SK-N-SH (cell line): ENCODE measurements at regions not wholly inside any gene's neighbourhood (a gene's known extent, or its start where the extent isn't known, plus 50 kb on each side); places are given as distances from the start of the nearest gene placed in this dataset.

Source experiments
- CHD2 ChIP-seq: fragments of 150-350 bp; IDR thresholded peaks from 2 replicates; pipeline ENCODE4 v1.6.1; 2018; ENCODE audit warnings: low read length; ENCODE audit not compliant: partially characterized antibody
- EP300 ChIP-seq, 2 experiments: IDR thresholded peaks; 2 replicates each; pipeline versions ENCODE4 v1.4.0 to v1.6.1; 2012; ENCODE audit warnings: borderline replicate concordance in 1 of 2, low read depth in 1 of 2, low read length in 1 of 2
- EZH2phosphoT487 ChIP-seq: fragments of 200-600 bp; sonication (generic); IDR thresholded peaks from 2 replicates; pipeline ENCODE4 v1.6.1; 2017; ENCODE audit warnings: low read depth, mixed run types, mild to moderate bottlenecking, antibody characterized with exemption, moderate library complexity, borderline replicate concordance
- JUND ChIP-seq: IDR thresholded peaks from 2 replicates; pipeline ENCODE4 v1.4.0; 2012
- MXI1 ChIP-seq: IDR thresholded peaks from 2 replicates; pipeline ENCODE4 v1.6.1; 2012; ENCODE audit warnings: mild to moderate bottlenecking, low read depth, low read length, improper control_type of control experiment
- SMC3 ChIP-seq: IDR thresholded peaks from 2 replicates; pipeline ENCODE4 v1.6.1; 2012; ENCODE audit warnings: low read depth, low read length, improper control_type of control experiment
- TAF1 ChIP-seq: IDR thresholded peaks from 2 replicates; pipeline ENCODE4 v1.6.1; 2012; ENCODE audit warnings: low read depth, mild to moderate bottlenecking, low read length, moderate library complexity, borderline replicate concordance
- TF ChIP-seq, protein P1 (sequence below): fragments of 200-600 bp; sonication (generic); IDR thresholded peaks from 2 replicates; pipeline ENCODE4 v1.6.1; 2017; ENCODE audit warnings: antibody characterized with exemption, mild to moderate bottlenecking, moderate library complexity
- TF ChIP-seq, protein P2 (sequence below): IDR thresholded peaks from 2 replicates; pipeline ENCODE4 v1.4.0; 2012; ENCODE audit warnings: low read depth

DNA sequence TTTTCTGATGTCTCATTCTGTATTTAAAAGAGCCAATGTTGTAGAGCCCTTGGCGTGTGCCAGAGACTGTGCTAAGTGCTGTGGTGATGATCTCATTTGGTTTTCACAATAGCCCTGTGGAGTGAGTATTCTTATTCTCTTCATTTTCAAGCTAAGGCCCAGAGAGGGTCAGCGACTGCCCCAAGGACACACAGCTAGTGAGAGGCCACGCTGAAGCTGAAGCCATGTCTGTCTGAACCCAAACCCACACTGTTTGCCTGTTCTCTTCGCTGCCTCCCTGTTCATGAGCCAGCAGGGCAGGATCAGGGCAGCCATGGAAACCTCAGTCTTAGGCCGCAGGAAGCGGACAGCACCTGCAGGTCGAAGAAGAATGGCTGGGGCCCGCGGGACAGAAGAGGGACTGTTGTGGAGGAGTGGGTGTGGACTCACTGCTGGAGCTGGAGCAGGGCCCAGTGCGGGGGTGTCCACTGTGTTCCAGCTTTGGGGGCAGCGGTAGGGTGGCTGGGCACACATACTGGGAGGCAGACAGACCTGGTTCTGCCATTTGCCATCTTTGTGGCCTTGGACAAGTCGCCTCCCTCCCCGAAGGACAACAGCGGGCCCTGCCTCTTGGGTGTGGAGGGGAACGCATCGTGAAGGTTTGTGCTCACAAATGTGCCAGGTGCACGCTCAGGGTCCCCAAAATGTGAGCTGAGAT is 257.9 kb upstream of the MVB12B start:
- TF ChIP-seq MXI1 (no peak), JUND (no peak), SMC3 (no peak), CHD2 (no peak), EP300 (IDR thresholded peaks at IDR 0.05; ENCODE audit: borderline replicate concordance in 1 of 2, low read depth in 1 of 2, low read length in 1 of 2) (no peak), EZH2phosphoT487 (no peak), TAF1 (no peak)
- TF ChIP-seq, protein P1, sequence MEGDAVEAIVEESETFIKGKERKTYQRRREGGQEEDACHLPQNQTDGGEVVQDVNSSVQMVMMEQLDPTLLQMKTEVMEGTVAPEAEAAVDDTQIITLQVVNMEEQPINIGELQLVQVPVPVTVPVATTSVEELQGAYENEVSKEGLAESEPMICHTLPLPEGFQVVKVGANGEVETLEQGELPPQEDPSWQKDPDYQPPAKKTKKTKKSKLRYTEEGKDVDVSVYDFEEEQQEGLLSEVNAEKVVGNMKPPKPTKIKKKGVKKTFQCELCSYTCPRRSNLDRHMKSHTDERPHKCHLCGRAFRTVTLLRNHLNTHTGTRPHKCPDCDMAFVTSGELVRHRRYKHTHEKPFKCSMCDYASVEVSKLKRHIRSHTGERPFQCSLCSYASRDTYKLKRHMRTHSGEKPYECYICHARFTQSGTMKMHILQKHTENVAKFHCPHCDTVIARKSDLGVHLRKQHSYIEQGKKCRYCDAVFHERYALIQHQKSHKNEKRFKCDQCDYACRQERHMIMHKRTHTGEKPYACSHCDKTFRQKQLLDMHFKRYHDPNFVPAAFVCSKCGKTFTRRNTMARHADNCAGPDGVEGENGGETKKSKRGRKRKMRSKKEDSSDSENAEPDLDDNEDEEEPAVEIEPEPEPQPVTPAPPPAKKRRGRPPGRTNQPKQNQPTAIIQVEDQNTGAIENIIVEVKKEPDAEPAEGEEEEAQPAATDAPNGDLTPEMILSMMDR: no peak
- TF ChIP-seq, protein P2, sequence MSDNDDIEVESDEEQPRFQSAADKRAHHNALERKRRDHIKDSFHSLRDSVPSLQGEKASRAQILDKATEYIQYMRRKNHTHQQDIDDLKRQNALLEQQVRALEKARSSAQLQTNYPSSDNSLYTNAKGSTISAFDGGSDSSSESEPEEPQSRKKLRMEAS: no peak
